NCI-H2171 treated with DMSO at 0.1 percent for 48 hours (cell line): ENCODE measurements at regions not wholly inside any gene's neighbourhood (a gene's known extent, or its start where the extent isn't known, plus 50 kb on each side); places are given as distances from the start of the nearest gene placed in this dataset.
A peak's percentile ranks its signal among the peaks of the same experiment; 100 is the strongest.
"Not testable (repeated sequence)": the region's sequence is repeated elsewhere in the genome, so short reads cannot be mapped to it uniquely, and the experiment has no call there.

Source experiments
- DNase-seq: peaks from one replicate; lab custom pipeline; 2025; lab: John Stamatoyannopoulos, UW

- DNase-seq = no peak
Measured at GRCh38 chr13:50274181-50274580, 258.9 kb downstream of the KCNRG start.

- peak; percentile 39 for DNase-seq
Measured at GRCh38 chr13:50275392-50276063, 260.3 kb downstream of the KCNRG start.

- no peak for DNase-seq
Measured at GRCh38 chr13:50276550-50276949, 261.3 kb downstream of the KCNRG start.

- DNase-seq = no peak
Measured at GRCh38 chr13:50277127-50277526, 261.9 kb downstream of the KCNRG start.

GRCh38 chr13:50277906-50278305 lies 262.7 kb downstream of the KCNRG start:
- DNase-seq = no peak

- no peak for DNase-seq
Measured at GRCh38 chr13:50280441-50280937, 265.2 kb downstream of the KCNRG start.

- DNase-seq = no peak
Measured at GRCh38 chr13:50282016-50282415, 266.8 kb downstream of the KCNRG start.

GRCh38 chr13:50283017-50283416 lies 267.8 kb downstream of the KCNRG start:
- no peak for DNase-seq

- DNase-seq = no peak
Measured at GRCh38 chr13:50284540-50284939, 269.3 kb downstream of the KCNRG start.

GRCh38 chr13:50285283-50285682 lies 270.0 kb downstream of the KCNRG start:
- DNase-seq = no peak

- DNase-seq = no peak
Measured at GRCh38 chr13:50286324-50286723, 271.1 kb downstream of the KCNRG start.

- DNase-seq = no peak
Measured at GRCh38 chr13:50290186-50290585, 274.9 kb downstream of the KCNRG start.

- DNase-seq = no peak
Measured at GRCh38 chr13:50291611-50292010, 276.4 kb downstream of the KCNRG start.

- DNase-seq = no peak
Measured at GRCh38 chr13:50292081-50292480, 276.8 kb downstream of the KCNRG start.

GRCh38 chr13:50294425-50294824 lies 279.2 kb downstream of the KCNRG start:
- not testable (repeated sequence) for DNase-seq

- DNase-seq = no peak
Measured at GRCh38 chr13:50299546-50300249, 284.5 kb downstream of the KCNRG start.

- DNase-seq = peak; percentile 14
Measured at GRCh38 chr13:50303963-50304721, 288.9 kb downstream of the KCNRG start.

- no peak for DNase-seq
Measured at GRCh38 chr13:50306156-50306555, 290.9 kb downstream of the KCNRG start.

- no peak for DNase-seq
Measured at GRCh38 chr13:50309318-50309717, 294.1 kb downstream of the KCNRG start.

- DNase-seq = no peak
Measured at GRCh38 chr13:50309882-50310594, 294.8 kb downstream of the KCNRG start.

- DNase-seq = no peak
Measured at GRCh38 chr13:50310734-50311133, 295.5 kb downstream of the KCNRG start.

- DNase-seq = no peak
Measured at GRCh38 chr13:50318887-50319286, 303.6 kb downstream of the KCNRG start.
